HepG2 (cell line): ENCODE measurements at regions not wholly inside any gene's neighbourhood (a gene's known extent, or its start where the extent isn't known, plus 50 kb on each side); places are given as distances from the start of the nearest gene placed in this dataset.
"Not testable (repeated sequence)": the region's sequence is repeated elsewhere in the genome, so short reads cannot be mapped to it uniquely, and the experiment has no call there.

Source experiments
- ATAC-seq: fragments of 200-7000 bp; cut with Tn5 transposase; 3 replicates; pipeline ENCODE4 v1.9.1; 2020; ENCODE audit warnings: mild to moderate bottlenecking, moderate library complexity
- BruUV-seq: library from RNA; stranded (reverse); fragments of 400-500 nt; replicated peaks from 2 replicates; lab custom pipeline; 2021; lab: Mats Ljungman, UMichigan
- CTCF ChIA-PET: fragments of 300-600 bp; formaldehyde crosslinking; extraction: SDS; loops from one replicate; lab custom pipeline; 2021; ENCODE audit warnings: low total read pairs, inconsistent platforms, low intra/inter-chr PET ratio; lab: Yijun Ruan, JAX
- POLR2A ChIA-PET: fragments of 350-600 bp; sonication (Branson Sonifier 250); formaldehyde crosslinking; loops from one replicate; lab custom pipeline; 2020; ENCODE audit warnings: antibody characterized with exemption, inconsistent platforms; lab: Yijun Ruan, JAX
- DNase-seq: peaks from one replicate; pipeline ENCODE4 v3.0.0-alpha.2; 2015; ENCODE audit warnings: low spot score
- FAIRE-seq: peaks from 3 replicates; lab custom pipeline; 2011; peaks lifted over from hg19 to GRCh38; lab: Jason Lieb, UNC
- H2AFZ ChIP-seq: one replicate; pipeline ENCODE4 v1.6.1; 2011; ENCODE audit warnings: low read length, inconsistent platforms
- H3K27ac ChIP-seq: fragments of 300-600 bp; 3 replicates; pipeline ENCODE4 v1.8.0; 2011; ENCODE audit warnings: mixed run types, mild to moderate bottlenecking, mixed read lengths, low read length, inconsistent platforms; ENCODE audit not compliant: insufficient read depth; ENCODE audit errors: extremely low read length
- H3K27me3 ChIP-seq, 2 experiments: fragments of 200-600 bp in 1 of 2; 2 replicates in 1 of 2; 3 replicates in 1 of 2; pipeline versions ENCODE4 v1.6.0 to v1.8.0; 2011; ENCODE audit warnings: low read length in 2 of 2, mild to moderate bottlenecking in 2 of 2, moderate library complexity in 2 of 2, inconsistent platforms in 1 of 2; ENCODE audit not compliant: insufficient read depth in 2 of 2, control insufficient read depth in 1 of 2
- H3K36me3 ChIP-seq, 2 experiments: fragments of 200-600 bp in 1 of 2; replicated peaks in 1 of 2; 2 replicates in 1 of 2; 3 replicates in 1 of 2; pipeline versions ENCODE4 v1.5.1 to v1.8.0; 2011; ENCODE audit warnings: low read length in 2 of 2, inconsistent platforms in 1 of 2; ENCODE audit not compliant: insufficient read depth in 2 of 2, control insufficient read depth in 1 of 2
- H3K4me1 ChIP-seq: 2 replicates; pipeline ENCODE4 v1.5.1; 2012; ENCODE audit warnings: low read length, inconsistent platforms; ENCODE audit not compliant: insufficient read depth
- H3K4me2 ChIP-seq: 2 replicates; pipeline ENCODE4 v1.6.0; 2011; ENCODE audit warnings: low read depth, low read length, inconsistent platforms
- H3K4me3 ChIP-seq, 3 experiments: fragments of 200-600 bp in 1 of 3; sonication (generic), shearing (Covaris generic) in 1 of 3; replicated peaks in 1 of 3; 2 replicates each; pipeline ENCODE4 v1.5.1; 2011 to 2016; ENCODE audit warnings: low read length in 3 of 3, inconsistent platforms in 2 of 3, low read depth in 2 of 3, mild to moderate bottlenecking in 2 of 3, control low read depth in 1 of 3, mixed read lengths in 1 of 3; ENCODE audit not compliant: insufficient read depth in 1 of 3
- H3K79me2 ChIP-seq: one replicate; pipeline ENCODE4 v1.6.1; 2011; ENCODE audit warnings: low read length, inconsistent platforms; ENCODE audit not compliant: insufficient read depth
- H3K9ac ChIP-seq: 2 replicates; pipeline ENCODE4 v1.6.0; 2011; ENCODE audit warnings: mild to moderate bottlenecking, low read depth, low read length, inconsistent platforms; ENCODE audit not compliant: insufficient read depth
- H3K9me3 ChIP-seq: 2 replicates; pipeline ENCODE4 v1.5.1; 2012; ENCODE audit warnings: mild to moderate bottlenecking, low read length
- H4K20me1 ChIP-seq: 2 replicates; pipeline ENCODE4 v1.6.0; 2011; ENCODE audit warnings: inconsistent platforms, mild to moderate bottlenecking, low read length, moderate library complexity; ENCODE audit not compliant: insufficient read depth
- ARHGAP35 ChIP-seq: sonication (generic); formaldehyde crosslinking; IDR thresholded peaks from 2 replicates; pipeline ENCODE4 v1.9.0; 2022; ENCODE audit warnings: mild to moderate bottlenecking, inconsistent platforms, moderate library complexity, missing genetic modification reagents, borderline replicate concordance
- CENPBD1 ChIP-seq: sonication (generic); formaldehyde crosslinking; IDR thresholded peaks from 2 replicates; pipeline ENCODE4 v1.8.0; 2022; ENCODE audit warnings: missing genetic modification reagents, low read depth, mild to moderate bottlenecking, borderline replicate concordance
- EP300 ChIP-seq, 3 experiments: sonication (generic) in 1 of 3; formaldehyde crosslinking in 1 of 3; IDR thresholded peaks; 2 replicates each; pipeline versions ENCODE4 v1.5.1 to v1.6.1; 2011 to 2020; ENCODE audit warnings: low read depth in 2 of 3, low read length in 2 of 3, borderline replicate concordance in 1 of 3, improper control_type of control experiment in 1 of 3, mild to moderate bottlenecking in 1 of 3, missing genetic modification reagents in 1 of 3, moderate library complexity in 1 of 3
- GRHL1 ChIP-seq: sonication (generic); formaldehyde crosslinking; conservative IDR thresholded peaks from 2 replicates; pipeline ENCODE4 v1.8.0; 2022; ENCODE audit warnings: missing genetic modification reagents
- HOXA3 ChIP-seq: sonication (generic); formaldehyde crosslinking; IDR thresholded peaks from 2 replicates; pipeline ENCODE4 v1.5.0; 2020; ENCODE audit warnings: missing genetic modification reagents
- PREB ChIP-seq: sonication (generic); formaldehyde crosslinking; IDR thresholded peaks from 2 replicates; pipeline ENCODE4 v1.4.0; 2020; ENCODE audit warnings: missing genetic modification reagents
- PRPF4 ChIP-seq: fragments of 200-400 bp; formaldehyde crosslinking; IDR thresholded peaks from 2 replicates; pipeline ENCODE4 v1.6.1; 2016; ENCODE audit warnings: low read length, low read depth; ENCODE audit not compliant: poor library complexity, severe bottlenecking
- SIX4 ChIP-seq: sonication (generic); formaldehyde crosslinking; IDR thresholded peaks from 2 replicates; pipeline ENCODE4 v1.4.0; 2020; ENCODE audit warnings: missing genetic modification reagents
- SP1 ChIP-seq, 2 experiments: fragments of 450-650 bp in 1 of 2; sonication (generic) in 1 of 2; formaldehyde crosslinking in 1 of 2; IDR thresholded peaks; 2 replicates each; pipeline versions ENCODE4 v1.4.0 to v1.6.1; 2016 to 2020; ENCODE audit warnings: missing genetic modification reagents in 1 of 2
- TCF12 ChIP-seq, 2 experiments: fragments of 450-650 bp in 1 of 2; sonication (generic) in 1 of 2; formaldehyde crosslinking in 1 of 2; IDR thresholded peaks; 2 replicates each; pipeline versions ENCODE4 v1.6.1 to v1.8.0; 2017 to 2022; ENCODE audit warnings: antibody characterized with exemption in 1 of 2, mild to moderate bottlenecking in 1 of 2, missing genetic modification reagents in 1 of 2, moderate library complexity in 1 of 2
- ZBTB38 ChIP-seq: sonication (generic); formaldehyde crosslinking; IDR thresholded peaks from 2 replicates; pipeline ENCODE4 v1.5.1; 2020; ENCODE audit warnings: mild to moderate bottlenecking, missing genetic modification reagents
- ZNF703 ChIP-seq: sonication (generic); formaldehyde crosslinking; IDR thresholded peaks from 2 replicates; pipeline ENCODE4 v1.5.1; 2020; ENCODE audit warnings: missing genetic modification reagents, mild to moderate bottlenecking, moderate library complexity, borderline replicate concordance
- ZNF776 ChIP-seq: sonication (generic); formaldehyde crosslinking; IDR thresholded peaks from 2 replicates; pipeline ENCODE4 v1.4.0; 2020; ENCODE audit warnings: mild to moderate bottlenecking, missing genetic modification reagents
- ZNF782 ChIP-seq: sonication (generic); formaldehyde crosslinking; IDR thresholded peaks from 2 replicates; pipeline ENCODE4 v1.4.0; 2020; ENCODE audit warnings: missing genetic modification reagents, mild to moderate bottlenecking, borderline replicate concordance
- WGBS: methylation state at CpG from one replicate; pipeline ENCODE4 v1.1.6; 2017; ENCODE audit warnings: low lambda C conversion rate; 5-methylcytosine and 5-hydroxymethylcytosine counted together
- in situ Hi-C: cut with HindIII; loops from 2 replicates; pipeline ENCODE4 v1.10.0; 2017; ENCODE audit warnings: low pct_unique_long_range_greater_than_20kb; ENCODE audit not compliant: extremely low pct_ligation_motif_present
- intact Hi-C: fragments of 100-400 bp; cut with micrococcal nuclease; formaldehyde crosslinking; loops from one replicate; pipeline ENCODE4 v1.10.0; 2022; ENCODE audit not compliant: unreplicated experiment

- H3K4me1 ChIP-seq, H3K79me2 ChIP-seq, H3K9ac ChIP-seq, H3K4me3 ChIP-seq, H3K36me3 ChIP-seq, POLR2A ChIA-PET, H3K27ac ChIP-seq, intact Hi-C loops, ATAC-seq, CTCF ChIA-PET, BruUV-seq, H4K20me1 ChIP-seq, DNase-seq, H3K27me3 ChIP-seq, in situ Hi-C loops, H2AFZ ChIP-seq, FAIRE-seq, H3K4me2 ChIP-seq: not testable (repeated sequence)
- 100% methylated on average over 1 of the region's 26 CpGs for WGBS
- H3K9me3 ChIP-seq = peaks cover 20% of the 10 kb centered on the region
Measured at GRCh38 chr13:88291731-88292130, 620.6 kb downstream of the SLITRK5 start.

- POLR2A ChIA-PET = no interaction called here
- 1% methylated on average over 4 of the region's 4 CpGs for WGBS
- Histone ChIP-seq H3K4me2 (no peak overlapping the region), H3K4me1 (no peaks in the 10 kb centered on the region), H2AFZ (no peak overlapping the region), H3K9me3 (peaks cover 13% of the 10 kb centered on the region), H3K4me3 (no peak overlapping the region), H3K79me2 (no peaks in the 10 kb centered on the region), H3K27ac (no peak overlapping the region), H3K27me3 (no peaks in the 10 kb centered on the region), H3K9ac (no peak overlapping the region), H3K36me3 (no peaks in the 10 kb centered on the region), H4K20me1 (no peaks in the 10 kb centered on the region)
- no TSS peak for BruUV-seq
- in situ Hi-C loops (no loop called here), intact Hi-C loops (no loop called here)
- no peak for DNase-seq
- ATAC-seq = no peak
- CTCF ChIA-PET = no interaction called here
- FAIRE-seq = no peak
- TF ChIP-seq PRPF4 = no peak
- no peak for TF ChIP-seq ZNF782 (CRISPR knock-in tag)
- TF ChIP-seq SP1 (IDR thresholded peaks at IDR 0.05) = no peak
- TF ChIP-seq SP1 (CRISPR knock-in tag; IDR thresholded peaks at IDR 0.05) = no peak
- TF ChIP-seq ARHGAP35 (CRISPR knock-in tag) = no peak
- TF ChIP-seq ZNF703 (CRISPR knock-in tag) = no peak
- TF ChIP-seq SIX4 (CRISPR knock-in tag) = no peak
- TF ChIP-seq EP300 (IDR thresholded peaks at IDR 0.05; ENCODE audit: low read depth in 2 of 2, low read length in 2 of 2) = no peak
- TF ChIP-seq EP300 (CRISPR knock-in tag; IDR thresholded peaks at IDR 0.05; ENCODE audit: borderline replicate concordance) = no peak
- no peak for TF ChIP-seq PREB (CRISPR knock-in tag)
- no peak for TF ChIP-seq GRHL1 (CRISPR knock-in tag)
- TF ChIP-seq HOXA3 = no peak
- TF ChIP-seq ZBTB38 (CRISPR knock-in tag) = no peak
- TF ChIP-seq CENPBD1 = no peak
- no peak for TF ChIP-seq TCF12 (IDR thresholded peaks at IDR 0.05)
- TF ChIP-seq TCF12 (CRISPR knock-in tag; IDR thresholded peaks at IDR 0.05) = no peak
- TF ChIP-seq ZNF776 (CRISPR knock-in tag) = no peak
Measured at GRCh38 chr13:88294368-88294767, 623.2 kb downstream of the SLITRK5 start.
